Breast epithelium (tissue), 4 donors: ENCODE measurements at regions not wholly inside any gene's neighbourhood (a gene's known extent, or its start where the extent isn't known, plus 50 kb on each side); places are given as distances from the start of the nearest gene placed in this dataset.

ENCODE experiments used
- DNase-seq, 2 donors: peaks; one replicate each; pipeline ENCODE4 v3.0.0-alpha.2; 2019; ENCODE audit warnings: low spot score in 2 of 2
- H3K27ac ChIP-seq, 2 donors: fragments of 200-600 bp; sonication (generic) in 1 of 2; one replicate each; pipeline ENCODE4 v1.5.1; 2016 to 2019; ENCODE audit warnings: mild to moderate bottlenecking in 1 of 2
- H3K27me3 ChIP-seq, 2 donors: fragments of 200-600 bp; sonication (generic) in 1 of 2; one replicate each; pipeline versions ENCODE4 v1.5.1 to v1.6.0; 2017 to 2019; ENCODE audit warnings: control low read depth in 1 of 2, mild to moderate bottlenecking in 1 of 2
- H3K36me3 ChIP-seq: fragments of 200-600 bp; one replicate; pipeline ENCODE4 v1.5.1; 2019
- H3K4me1 ChIP-seq, 2 donors: fragments of 200-600 bp; sonication (generic); one replicate each; pipeline ENCODE4 v1.5.1; 2016 to 2019; ENCODE audit warnings: control low read depth in 1 of 2
- H3K4me3 ChIP-seq, 3 donors: fragments of 200-600 bp; sonication (generic); 1 replicate in 2 of 3; 2 replicates in 1 of 3; pipeline ENCODE4 v1.5.1; 2016 to 2019; ENCODE audit warnings: mild to moderate bottlenecking in 3 of 3, moderate library complexity in 2 of 3
- H3K9me3 ChIP-seq, 2 donors: fragments of 200-600 bp; sonication (generic) in 1 of 2; one replicate each; pipeline ENCODE4 v1.5.1; 2016 to 2019; ENCODE audit warnings: control low read depth in 1 of 2
- CTCF ChIP-seq, 3 donors: fragments of 450-650 bp; IDR thresholded peaks; one replicate each; pipeline ENCODE4 v1.5.1; 2016 to 2017; ENCODE audit warnings: antibody characterized with exemption in 3 of 3, mild to moderate bottlenecking in 3 of 3, moderate library complexity in 3 of 3
- POLR2A ChIP-seq: fragments of 450-650 bp; IDR thresholded peaks from one replicate; pipeline ENCODE4 v1.6.1; 2016; ENCODE audit warnings: antibody characterized with exemption, mild to moderate bottlenecking, moderate library complexity
- POLR2AphosphoS5 ChIP-seq, 3 donors: sonication (generic); formaldehyde crosslinking; IDR thresholded peaks; one replicate each; pipeline ENCODE4 v1.6.1; 2017; ENCODE audit warnings: antibody characterized with exemption in 3 of 3
- intact Hi-C: fragments of 100-400 bp; cut with DNase I; formaldehyde crosslinking; loops from one replicate; pipeline ENCODE4 v1.15.1; 2023; ENCODE audit warnings: low total_unique reads

GRCh38 chr2:120938045-120938771 lies 202.5 kb downstream of the GLI2 start:
- intact Hi-C loops: no loop called here
- Histone ChIP-seq H3K36me3 (no peaks in the 10 kb centered on the region), H3K4me1 (peaks cover 0 to 4% of the 10 kb centered on the region in 2 donors), H3K27ac (peak overlapping the region in 1 of 2 donors; percentile 32), H3K4me3 (no peak overlapping the region), H3K27me3 (no peaks in the 10 kb centered on the region), H3K9me3 (no peaks in the 10 kb centered on the region)
- no peak for TF ChIP-seq POLR2AphosphoS5 (IDR thresholded peaks at IDR 0.05)
- TF ChIP-seq POLR2A: no peak
- TF ChIP-seq CTCF (IDR thresholded peaks at IDR 0.05): no peak
- DNase-seq: no peak

- no peaks in the 10 kb centered on the region for H3K27me3 ChIP-seq
- no peaks in the 10 kb centered on the region for H3K9me3 ChIP-seq
- H3K27ac ChIP-seq: no peak overlapping the region
- DNase-seq: no peak
- no peak overlapping the region for H3K4me3 ChIP-seq
- TF ChIP-seq POLR2AphosphoS5 (IDR thresholded peaks at IDR 0.05) (no peak), CTCF (IDR thresholded peaks at IDR 0.05) (no peak), POLR2A (no peak)
- intact Hi-C loops: no loop called here
- H3K4me1 ChIP-seq: peaks cover 0 to 4% of the 10 kb centered on the region in 2 donors
- H3K36me3 ChIP-seq: no peaks in the 10 kb centered on the region
Measured at GRCh38 chr2:120939595-120940318, 204.1 kb downstream of the GLI2 start.

GRCh38 chr2:120940319-120940696 lies 204.6 kb downstream of the GLI2 start:
- H3K4me1 ChIP-seq: peaks cover 0 to 4% of the 10 kb centered on the region in 2 donors
- H3K4me3 ChIP-seq: no peak overlapping the region
- TF ChIP-seq POLR2AphosphoS5 (IDR thresholded peaks at IDR 0.05): no peak
- TF ChIP-seq CTCF (IDR thresholded peaks at IDR 0.05): no peak
- no peak for TF ChIP-seq POLR2A
- no peaks in the 10 kb centered on the region for H3K9me3 ChIP-seq
- intact Hi-C loops: no loop called here
- H3K27ac ChIP-seq: no peak overlapping the region
- no peak for DNase-seq
- H3K27me3 ChIP-seq: no peaks in the 10 kb centered on the region
- H3K36me3 ChIP-seq: no peaks in the 10 kb centered on the region

GRCh38 chr2:120940726-120941256 lies 205.1 kb downstream of the GLI2 start:
- Histone ChIP-seq H3K9me3 (no peaks in the 10 kb centered on the region), H3K4me3 (no peak overlapping the region), H3K27me3 (no peaks in the 10 kb centered on the region), H3K27ac (no peak overlapping the region), H3K36me3 (no peaks in the 10 kb centered on the region), H3K4me1 (no peaks in the 10 kb centered on the region)
- no peak for DNase-seq
- no peak for TF ChIP-seq POLR2AphosphoS5 (IDR thresholded peaks at IDR 0.05)
- TF ChIP-seq POLR2A: no peak
- TF ChIP-seq CTCF (IDR thresholded peaks at IDR 0.05): no peak
- intact Hi-C loops: no loop called here

GRCh38 chr2:120941571-120942120 lies 206.0 kb downstream of the GLI2 start:
- Histone ChIP-seq H3K4me1 (no peaks in the 10 kb centered on the region), H3K27ac (no peak overlapping the region), H3K9me3 (no peaks in the 10 kb centered on the region), H3K4me3 (no peak overlapping the region), H3K27me3 (no peaks in the 10 kb centered on the region), H3K36me3 (no peaks in the 10 kb centered on the region)
- intact Hi-C loops: no loop called here
- no peak for TF ChIP-seq POLR2AphosphoS5 (IDR thresholded peaks at IDR 0.05)
- no peak for TF ChIP-seq POLR2A
- TF ChIP-seq CTCF (IDR thresholded peaks at IDR 0.05): no peak
- DNase-seq: no peak
